ENCODE measurements at regions not wholly inside any gene's neighbourhood (a gene's known extent, or its start where the extent isn't known, plus 50 kb on each side); places are given as distances from the start of the nearest gene placed in this dataset.

DNA sequence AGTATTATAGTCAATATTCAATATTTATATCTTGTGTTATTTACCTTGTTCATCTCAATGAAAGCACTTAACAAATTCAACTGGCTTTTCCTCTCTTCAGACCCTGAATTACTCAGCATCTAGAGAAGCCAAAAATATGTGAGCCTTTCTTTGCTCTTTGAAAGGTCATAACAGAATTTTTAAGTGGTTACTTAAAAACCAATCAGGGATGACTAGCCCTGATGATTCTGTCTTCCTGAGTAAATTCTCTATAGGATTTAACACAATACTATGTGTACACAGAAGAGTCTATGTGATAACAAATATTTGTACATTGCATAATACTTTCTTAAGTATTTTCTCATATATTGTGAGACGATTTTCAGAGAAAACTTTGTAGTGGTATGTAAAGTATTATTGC, 546.3 kb downstream of the MAT2B start:
- Histone ChIP-seq H3K4me3 (no peak overlapping the region), H3K9me3 (ENCODE audit: low read depth) (no peaks in the 10 kb centered on the region), H3K27ac (no peak overlapping the region), H3K36me3 (replicated peaks; ENCODE audit: insufficient read depth, low read depth) (no peaks in the 10 kb centered on the region), H3K79me2 (no peaks in the 10 kb centered on the region), H3K4me2 (no peak overlapping the region), H3K27me3 (no peaks in the 10 kb centered on the region), H3K9me2 (replicated peaks; ENCODE audit: insufficient read depth) (no peaks in the 10 kb centered on the region), H3K4me1 (ENCODE audit: insufficient read depth) (no peaks in the 10 kb centered on the region), H4K20me1 (ENCODE audit: insufficient read depth, poor library complexity, severe bottlenecking) (no peaks in the 10 kb centered on the region), H2AFZ (no peak overlapping the region)
- 21% methylated on average over 1 of the region's 1 CpG for WGBS (ENCODE audit: low lambda C conversion rate, missing lambda C conversion rate)
- TF ChIP-seq EZH2 (IDR thresholded peaks at IDR 0.05; ENCODE audit: borderline replicate concordance) (no peak), EZH2phosphoT487 (IDR thresholded peaks at IDR 0.05; ENCODE audit: low read depth, severe bottlenecking, unreplicated experiment) (no peak)
- TF ChIP-seq, protein P1, sequence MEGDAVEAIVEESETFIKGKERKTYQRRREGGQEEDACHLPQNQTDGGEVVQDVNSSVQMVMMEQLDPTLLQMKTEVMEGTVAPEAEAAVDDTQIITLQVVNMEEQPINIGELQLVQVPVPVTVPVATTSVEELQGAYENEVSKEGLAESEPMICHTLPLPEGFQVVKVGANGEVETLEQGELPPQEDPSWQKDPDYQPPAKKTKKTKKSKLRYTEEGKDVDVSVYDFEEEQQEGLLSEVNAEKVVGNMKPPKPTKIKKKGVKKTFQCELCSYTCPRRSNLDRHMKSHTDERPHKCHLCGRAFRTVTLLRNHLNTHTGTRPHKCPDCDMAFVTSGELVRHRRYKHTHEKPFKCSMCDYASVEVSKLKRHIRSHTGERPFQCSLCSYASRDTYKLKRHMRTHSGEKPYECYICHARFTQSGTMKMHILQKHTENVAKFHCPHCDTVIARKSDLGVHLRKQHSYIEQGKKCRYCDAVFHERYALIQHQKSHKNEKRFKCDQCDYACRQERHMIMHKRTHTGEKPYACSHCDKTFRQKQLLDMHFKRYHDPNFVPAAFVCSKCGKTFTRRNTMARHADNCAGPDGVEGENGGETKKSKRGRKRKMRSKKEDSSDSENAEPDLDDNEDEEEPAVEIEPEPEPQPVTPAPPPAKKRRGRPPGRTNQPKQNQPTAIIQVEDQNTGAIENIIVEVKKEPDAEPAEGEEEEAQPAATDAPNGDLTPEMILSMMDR (IDR thresholded peaks at IDR 0.05; ENCODE audit: poor library complexity): no peak
- DNase-seq (ENCODE audit: low spot score): no peak

DNA sequence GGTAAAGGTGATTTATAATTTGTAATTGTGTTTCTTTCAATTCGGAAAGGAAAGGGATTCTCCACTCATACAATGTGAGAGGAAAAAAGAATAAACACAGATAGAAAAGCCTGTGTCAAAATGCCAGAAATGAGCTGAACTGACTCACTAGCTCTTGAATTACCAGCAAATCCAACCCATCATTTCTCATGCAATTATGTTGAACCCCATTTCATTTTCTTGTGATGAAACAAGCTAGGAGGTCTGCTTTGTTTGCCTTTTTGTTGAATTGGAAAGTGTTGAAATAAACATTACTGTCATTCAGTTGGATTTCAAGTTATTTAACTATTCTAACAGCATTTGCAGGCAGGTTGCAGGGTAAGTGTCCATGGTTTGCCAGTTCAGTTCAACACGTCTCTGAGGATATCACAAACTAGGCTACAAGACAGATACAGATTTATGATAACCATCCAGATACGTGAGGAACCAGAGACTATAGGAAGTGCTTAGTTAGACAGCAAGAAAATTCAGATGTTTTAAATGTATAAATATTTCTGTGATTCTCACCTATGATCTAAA, 547.2 kb downstream of the MAT2B start:
- Histone ChIP-seq H2AFZ (no peak overlapping the region), H3K4me1 (ENCODE audit: insufficient read depth) (no peaks in the 10 kb centered on the region), H3K9me2 (replicated peaks; ENCODE audit: insufficient read depth) (no peaks in the 10 kb centered on the region), H3K27me3 (no peaks in the 10 kb centered on the region), H3K4me3 (no peak overlapping the region), H3K27ac (no peak overlapping the region), H3K79me2 (no peaks in the 10 kb centered on the region), H3K36me3 (replicated peaks; ENCODE audit: insufficient read depth, low read depth) (no peaks in the 10 kb centered on the region), H3K4me2 (no peak overlapping the region), H4K20me1 (ENCODE audit: insufficient read depth, poor library complexity, severe bottlenecking) (no peaks in the 10 kb centered on the region), H3K9me3 (ENCODE audit: low read depth) (no peaks in the 10 kb centered on the region)
- WGBS (ENCODE audit: low lambda C conversion rate, missing lambda C conversion rate): 49% methylated on average over 3 of the region's 3 CpGs
- no peak for DNase-seq (ENCODE audit: low spot score)
- TF ChIP-seq EZH2phosphoT487 (IDR thresholded peaks at IDR 0.05; ENCODE audit: low read depth, severe bottlenecking, unreplicated experiment) (no peak), EZH2 (IDR thresholded peaks at IDR 0.05; ENCODE audit: borderline replicate concordance) (no peak)
- TF ChIP-seq, protein P1 (IDR thresholded peaks at IDR 0.05; ENCODE audit: poor library complexity): no peak

DNA sequence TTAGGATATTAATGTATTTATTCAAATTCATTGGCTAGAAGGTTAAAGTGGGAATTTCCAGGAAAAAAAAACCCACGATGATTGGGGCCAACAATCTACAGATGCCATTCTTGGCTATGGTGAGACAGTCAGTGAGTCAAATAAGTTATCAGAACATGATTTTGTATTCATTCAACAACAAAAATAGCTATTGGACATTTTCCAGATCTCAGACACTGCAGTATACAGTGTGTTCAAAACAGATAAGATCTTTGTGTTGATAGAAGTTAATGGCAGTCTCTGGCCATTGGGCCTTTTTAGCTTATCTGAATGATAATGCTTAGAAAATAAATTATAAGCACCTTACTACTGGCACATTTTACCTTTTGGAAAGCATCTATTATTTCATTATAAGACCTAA, 547.7 kb downstream of the MAT2B start:
- Histone ChIP-seq H3K27ac (no peak overlapping the region), H2AFZ (no peak overlapping the region), H3K27me3 (no peaks in the 10 kb centered on the region), H3K9me3 (ENCODE audit: low read depth) (no peaks in the 10 kb centered on the region), H3K4me2 (no peak overlapping the region), H3K4me1 (ENCODE audit: insufficient read depth) (no peaks in the 10 kb centered on the region), H3K36me3 (replicated peaks; ENCODE audit: insufficient read depth, low read depth) (no peaks in the 10 kb centered on the region), H3K4me3 (no peak overlapping the region), H4K20me1 (ENCODE audit: insufficient read depth, poor library complexity, severe bottlenecking) (no peaks in the 10 kb centered on the region), H3K9me2 (replicated peaks; ENCODE audit: insufficient read depth) (no peaks in the 10 kb centered on the region), H3K79me2 (no peaks in the 10 kb centered on the region)
- DNase-seq (ENCODE audit: low spot score): no peak
- WGBS (ENCODE audit: low lambda C conversion rate, missing lambda C conversion rate): 85% methylated on average over 1 of the region's 1 CpG
- TF ChIP-seq, protein P1 (IDR thresholded peaks at IDR 0.05; ENCODE audit: poor library complexity): no peak
- TF ChIP-seq EZH2 (IDR thresholded peaks at IDR 0.05; ENCODE audit: borderline replicate concordance) (no peak), EZH2phosphoT487 (IDR thresholded peaks at IDR 0.05; ENCODE audit: low read depth, severe bottlenecking, unreplicated experiment) (no peak)

DNA sequence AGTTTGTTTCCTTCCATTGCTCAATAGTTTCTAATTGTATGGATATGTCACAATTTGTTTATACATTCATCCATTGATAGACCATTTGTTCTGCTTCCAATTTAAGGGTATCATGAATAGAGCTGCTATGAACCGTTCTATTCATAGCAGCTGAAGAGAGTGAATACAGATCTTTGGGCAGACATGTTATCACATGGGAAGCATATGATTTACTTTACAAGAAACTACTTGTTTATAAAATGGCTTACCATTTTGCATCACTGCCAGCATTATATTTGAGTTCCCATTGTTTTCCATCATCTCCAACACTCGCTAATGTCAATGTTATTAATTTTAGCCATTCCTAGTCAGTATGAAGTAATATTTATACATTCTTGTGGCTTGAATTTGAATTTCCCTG, 549.0 kb downstream of the MAT2B start:
- no peak overlapping the region for H3K4me2 ChIP-seq
- no peaks in the 10 kb centered on the region for H3K36me3 ChIP-seq (replicated peaks; ENCODE audit: insufficient read depth, low read depth)
- TF ChIP-seq EZH2phosphoT487 (IDR thresholded peaks at IDR 0.05; ENCODE audit: low read depth, severe bottlenecking, unreplicated experiment) (no peak), EZH2 (IDR thresholded peaks at IDR 0.05; ENCODE audit: borderline replicate concordance) (no peak)
- TF ChIP-seq, protein P1 (IDR thresholded peaks at IDR 0.05; ENCODE audit: poor library complexity): no peak
- DNase-seq (ENCODE audit: low spot score): no peak
- no peaks in the 10 kb centered on the region for H3K9me3 ChIP-seq (ENCODE audit: low read depth)
- no peaks in the 10 kb centered on the region for H3K27me3 ChIP-seq
- H3K4me1 ChIP-seq (ENCODE audit: insufficient read depth): no peaks in the 10 kb centered on the region
- no peaks in the 10 kb centered on the region for H3K9me2 ChIP-seq (replicated peaks; ENCODE audit: insufficient read depth)
- no peak overlapping the region for H2AFZ ChIP-seq
- H3K27ac ChIP-seq: no peak overlapping the region
- no peaks in the 10 kb centered on the region for H4K20me1 ChIP-seq (ENCODE audit: insufficient read depth, poor library complexity, severe bottlenecking)
- H3K4me3 ChIP-seq: no peak overlapping the region
- 64% methylated on average over 2 of the region's 2 CpGs for WGBS (ENCODE audit: low lambda C conversion rate, missing lambda C conversion rate)
- H3K79me2 ChIP-seq: no peaks in the 10 kb centered on the region

All from hepatocyte (in vitro differentiated cells).